Retinal pigment epithelial cell (primary cell): ENCODE measurements at regions not wholly inside any gene's neighbourhood (a gene's known extent, or its start where the extent isn't known, plus 50 kb on each side); places are given as distances from the start of the nearest gene placed in this dataset.

Experiments used
- DNase-seq: peaks from one replicate; pipeline ENCODE4 v3.0.0-alpha.2; 2010; ENCODE audit warnings: low read depth
- H3K4me3 ChIP-seq: 2 replicates; pipeline ENCODE4 v1.5.1; 2011; ENCODE audit warnings: mild to moderate bottlenecking, low read length, control low read depth, moderate library complexity
- CTCF ChIP-seq: conservative IDR thresholded peaks from 2 replicates; pipeline ENCODE4 v1.5.1; 2011; ENCODE audit warnings: low read depth, low read length, control low read depth, inconsistent platforms

- no peak for TF ChIP-seq CTCF
These were observed 188.4 kb downstream of the DHX15 start for GRCh38 chr4:24395937-24396336.

GRCh38 chr4:24394041-24394440 lies 190.3 kb downstream of the DHX15 start:
- TF ChIP-seq CTCF, result no peak
- no peak overlapping the region for H3K4me3 ChIP-seq
- DNase-seq, result peak; percentile 10

More at GRCh38 chr4:24395937-24396336, 188.4 kb downstream of the DHX15 start:
- no peak for DNase-seq
- no peak overlapping the region for H3K4me3 ChIP-seq

- TF ChIP-seq CTCF, result no peak
- DNase-seq, result no peak
- H3K4me3 ChIP-seq, result no peak overlapping the region
These were observed 191.7 kb downstream of the DHX15 start for GRCh38 chr4:24392613-24393012.

GRCh38 chr4:24382381-24382780 lies 202.0 kb downstream of the DHX15 start:
- no peak overlapping the region for H3K4me3 ChIP-seq
- DNase-seq, result peak; percentile 34
- no peak for TF ChIP-seq CTCF

GRCh38 chr4:24380957-24381665 lies 203.2 kb downstream of the DHX15 start:
- H3K4me3 ChIP-seq, result no peak overlapping the region
- no peak for TF ChIP-seq CTCF
- DNase-seq, result no peak

GRCh38 chr4:24373704-24374103 lies 210.7 kb downstream of the DHX15 start:
- TF ChIP-seq CTCF, result no peak
- H3K4me3 ChIP-seq, result no peak overlapping the region
- no peak for DNase-seq

GRCh38 chr4:24372881-24373280 lies 211.5 kb downstream of the DHX15 start:
- no peak for TF ChIP-seq CTCF
- no peak for DNase-seq
- H3K4me3 ChIP-seq, result no peak overlapping the region
